SU-DHL-6 (cell line): ENCODE measurements at regions not wholly inside any gene's neighbourhood (a gene's known extent, or its start where the extent isn't known, plus 50 kb on each side); places are given as distances from the start of the nearest gene placed in this dataset.
"Not testable (repeated sequence)": the region's sequence is repeated elsewhere in the genome, so short reads cannot be mapped to it uniquely, and the experiment has no call there.

ENCODE experiments used
- H2AFZ ChIP-seq: fragments of 200-600 bp; sonication (generic); 2 replicates; pipeline ENCODE4 v1.6.1; 2014; ENCODE audit warnings: low read depth, mild to moderate bottlenecking, moderate library complexity, mixed read lengths, antibody characterized with exemption, low read length; ENCODE audit not compliant: severe bottlenecking
- H3F3A ChIP-seq: fragments of 200-600 bp; shearing (Covaris generic); 2 replicates; pipeline ENCODE4 v1.6.0; 2016; ENCODE audit warnings: antibody characterized with exemption, mild to moderate bottlenecking; ENCODE audit not compliant: insufficient read depth
- H3K27ac ChIP-seq: fragments of 200-600 bp; sonication (generic); 2 replicates; pipeline ENCODE4 v1.5.1; 2016; ENCODE audit warnings: low read depth, mild to moderate bottlenecking, low read length, moderate library complexity, mixed read lengths
- H3K27me3 ChIP-seq: fragments of 200-600 bp; sonication (generic), shearing (Covaris generic); 2 replicates; pipeline ENCODE4 v1.6.0; 2014; ENCODE audit warnings: mild to moderate bottlenecking, low read length
- H3K36me3 ChIP-seq: fragments of 200-600 bp; sonication (generic); 2 replicates; pipeline ENCODE4 v1.6.1; 2014; ENCODE audit warnings: mild to moderate bottlenecking, low read length, mixed read lengths
- H3K4me2 ChIP-seq: fragments of 300-600, 200-600 bp; shearing (Covaris generic), sonication (generic); 2 replicates; pipeline ENCODE4 v1.6.0; 2014; ENCODE audit warnings: low read length, low read depth, mild to moderate bottlenecking; ENCODE audit not compliant: poor library complexity, severe bottlenecking
- H3K4me3 ChIP-seq: fragments of 200-600 bp; sonication (generic); 2 replicates; pipeline ENCODE4 v1.5.1; 2014; ENCODE audit warnings: antibody characterized with exemption, low read length, mild to moderate bottlenecking, mixed read lengths; ENCODE audit not compliant: insufficient read depth, poor library complexity, severe bottlenecking
- H3K79me2 ChIP-seq: fragments of 200-600 bp; sonication (generic); 2 replicates; pipeline ENCODE4 v1.6.1; 2014; ENCODE audit warnings: mild to moderate bottlenecking, low read length, moderate library complexity; ENCODE audit not compliant: insufficient read depth
- H3K9ac ChIP-seq: fragments of 200-600 bp; sonication (generic); 2 replicates; pipeline ENCODE4 v1.7.0; 2014; ENCODE audit warnings: mild to moderate bottlenecking, low read length
- H3K9me2 ChIP-seq: fragments of 200-600 bp; sonication (generic); replicated peaks from 2 replicates; pipeline ENCODE4 v1.6.1; 2014; ENCODE audit warnings: low read length; ENCODE audit not compliant: insufficient read depth
- H3K9me3 ChIP-seq: fragments of 200-600 bp; sonication (generic); 2 replicates; pipeline ENCODE4 v1.6.1; 2014; ENCODE audit warnings: low read length, mixed read lengths; ENCODE audit not compliant: insufficient read depth
- H4K20me1 ChIP-seq: fragments of 200-600 bp; sonication (generic); 2 replicates; pipeline ENCODE4 v1.6.1; 2014; ENCODE audit warnings: low read depth, mild to moderate bottlenecking, antibody characterized with exemption, low read length, moderate library complexity, mixed read lengths
- CTCF ChIP-seq: fragments of 200-600 bp; sonication (generic); IDR thresholded peaks from one replicate; pipeline ENCODE4 v1.5.1; 2017; ENCODE audit warnings: antibody characterized with exemption, mild to moderate bottlenecking, low read length, moderate library complexity; ENCODE audit not compliant: insufficient read depth, poor library complexity, severe bottlenecking
- EZH2phosphoT487 ChIP-seq: fragments of 200-600 bp; sonication (generic), shearing (Covaris generic); conservative IDR thresholded peaks from 2 replicates; pipeline ENCODE4 v1.6.1; 2018; ENCODE audit warnings: mild to moderate bottlenecking, antibody characterized with exemption, low read length, moderate library complexity, mixed read lengths

GRCh38 chr5:100080703-100081102 lies 454.5 kb upstream of the FAM174A start:
- H4K20me1 ChIP-seq, H3K27ac ChIP-seq, H3K36me3 ChIP-seq, H2AFZ ChIP-seq, H3K27me3 ChIP-seq, H3K9me3 ChIP-seq, H3K9ac ChIP-seq, H3F3A ChIP-seq, H3K4me3 ChIP-seq, H3K4me2 ChIP-seq, H3K79me2 ChIP-seq, H3K9me2 ChIP-seq: not testable (repeated sequence)

GRCh38 chr5:100079163-100079562 lies 456.0 kb upstream of the FAM174A start:
- not testable (repeated sequence) for H3K79me2 ChIP-seq, H3K9me3 ChIP-seq, H3K36me3 ChIP-seq, H4K20me1 ChIP-seq, H3K9me2 ChIP-seq, H2AFZ ChIP-seq, H3K27me3 ChIP-seq, H3K9ac ChIP-seq, H3K4me2 ChIP-seq, H3K27ac ChIP-seq, H3K4me3 ChIP-seq, H3F3A ChIP-seq

- H2AFZ ChIP-seq, H3K27ac ChIP-seq, H3K4me2 ChIP-seq, H3K4me3 ChIP-seq, H3K9ac ChIP-seq, H3K9me2 ChIP-seq, H3F3A ChIP-seq, H3K27me3 ChIP-seq, H3K9me3 ChIP-seq, H3K36me3 ChIP-seq, H4K20me1 ChIP-seq, H3K79me2 ChIP-seq: not testable (repeated sequence)
Measured at GRCh38 chr5:100066020-100066419, 469.2 kb upstream of the FAM174A start.

- Histone ChIP-seq H3K9me2 (no peaks in the 10 kb centered on the region), H3K4me2 (no peak overlapping the region), H3K4me3 (no peak overlapping the region), H3K79me2 (no peaks in the 10 kb centered on the region), H3K9ac (no peak overlapping the region), H4K20me1 (no peaks in the 10 kb centered on the region), H3K27me3 (no peaks in the 10 kb centered on the region), H2AFZ (no peak overlapping the region), H3K27ac (no peak overlapping the region), H3F3A (no peaks in the 10 kb centered on the region), H3K36me3 (no peaks in the 10 kb centered on the region), H3K9me3 (no peaks in the 10 kb centered on the region)
- no peak for TF ChIP-seq CTCF
- no peak for TF ChIP-seq EZH2phosphoT487
Measured at GRCh38 chr5:100043475-100043874, 491.7 kb upstream of the FAM174A start.

GRCh38 chr5:100026606-100027005 lies 508.6 kb upstream of the FAM174A start:
- TF ChIP-seq EZH2phosphoT487, result no peak
- no peak for TF ChIP-seq CTCF
- Histone ChIP-seq H3K79me2 (no peaks in the 10 kb centered on the region), H3F3A (no peaks in the 10 kb centered on the region), H3K36me3 (no peaks in the 10 kb centered on the region), H3K9me2 (no peaks in the 10 kb centered on the region), H3K27ac (no peak overlapping the region), H3K4me3 (no peak overlapping the region), H3K27me3 (no peaks in the 10 kb centered on the region), H3K9ac (no peak overlapping the region), H3K9me3 (no peaks in the 10 kb centered on the region), H2AFZ (no peak overlapping the region), H4K20me1 (no peaks in the 10 kb centered on the region), H3K4me2 (no peak overlapping the region)
